HEK293T (cell line): ENCODE measurements at regions not wholly inside any gene's neighbourhood (a gene's known extent, or its start where the extent isn't known, plus 50 kb on each side); places are given as distances from the start of the nearest gene placed in this dataset.

ENCODE experiments used
- ARNT ChIP-seq: fragments of 450-650 bp; IDR thresholded peaks from 2 replicates; pipeline ENCODE4 v1.6.1; 2017; ENCODE audit warnings: mild to moderate bottlenecking
- ELF4 ChIP-seq: fragments of 450-650 bp; IDR thresholded peaks from 2 replicates; pipeline ENCODE4 v1.6.1; 2017; ENCODE audit warnings: antibody characterized with exemption
- FOXK2 ChIP-seq: fragments of 450-650 bp; IDR thresholded peaks from 2 replicates; pipeline ENCODE4 v1.6.1; 2016; ENCODE audit warnings: mild to moderate bottlenecking
- FOXM1 ChIP-seq: fragments of 450-650 bp; IDR thresholded peaks from 2 replicates; pipeline ENCODE4 v1.6.1; 2017; ENCODE audit warnings: mild to moderate bottlenecking, borderline replicate concordance
- L3MBTL2 ChIP-seq: fragments of 450-650 bp; conservative IDR thresholded peaks from 2 replicates; pipeline ENCODE4 v1.6.1; 2016; ENCODE audit warnings: mild to moderate bottlenecking
- PKNOX1 ChIP-seq: fragments of 450-650 bp; IDR thresholded peaks from 2 replicates; pipeline ENCODE4 v1.6.1; 2016
- SP1 ChIP-seq: fragments of 450-650 bp; IDR thresholded peaks from 2 replicates; pipeline ENCODE4 v1.6.1; 2017
- SUZ12 ChIP-seq: fragments of 450-650 bp; IDR thresholded peaks from 2 replicates; pipeline ENCODE4 v1.6.1; 2016; ENCODE audit warnings: mild to moderate bottlenecking
- ZNF384 ChIP-seq: fragments of 450-650 bp; IDR thresholded peaks from 2 replicates; pipeline ENCODE4 v1.6.1; 2016

- TF ChIP-seq SP1 (no peak), ELF4 (no peak), FOXM1 (no peak), ZNF384 (no peak), SUZ12 (no peak), ARNT (no peak), PKNOX1 (no peak), FOXK2 (no peak), L3MBTL2 (no peak)
Measured at GRCh38 chr15:47135267-47135666, 582.0 kb upstream of the SEMA6D start.
